Nephron progenitor cell (in vitro differentiated cells): ENCODE measurements at regions not wholly inside any gene's neighbourhood (a gene's known extent, or its start where the extent isn't known, plus 50 kb on each side); places are given as distances from the start of the nearest gene placed in this dataset.
"Not testable (repeated sequence)": the region's sequence is repeated elsewhere in the genome, so short reads cannot be mapped to it uniquely, and the experiment has no call there.

Experiments
- DNase-seq: peaks from one replicate; pipeline ENCODE4 v3.0.0; 2021
- H3K27ac Mint-ChIP-seq: 2 replicates; pipeline ENCODE4 v1.8.0; 2021; ENCODE audit warnings: mild to moderate bottlenecking, moderate library complexity, mixed read lengths
- H3K27me3 Mint-ChIP-seq: 2 replicates; pipeline ENCODE4 v1.8.0; 2021; ENCODE audit warnings: mild to moderate bottlenecking, low read depth, mixed read lengths; ENCODE audit not compliant: poor library complexity
- H3K36me3 Mint-ChIP-seq: 2 replicates; pipeline ENCODE4 v1.8.0; 2021; ENCODE audit warnings: low read depth, mixed read lengths
- H3K4me1 Mint-ChIP-seq: 2 replicates; pipeline ENCODE4 v1.8.0; 2021; ENCODE audit warnings: mixed read lengths
- H3K4me3 Mint-ChIP-seq: 2 replicates; pipeline ENCODE4 v1.8.0; 2021; ENCODE audit warnings: mild to moderate bottlenecking, moderate library complexity, mixed read lengths
- H3K9me3 Mint-ChIP-seq: 2 replicates; pipeline ENCODE4 v1.8.0; 2021; ENCODE audit warnings: mild to moderate bottlenecking, moderate library complexity, mixed read lengths
- TF ChIP-seq, protein P1 (sequence below): fragments of 200-600 bp; sonication (generic); IDR thresholded peaks from 2 replicates; pipeline ENCODE4 v1.5.0; 2021; ENCODE audit warnings: antibody characterized with exemption

DNA sequence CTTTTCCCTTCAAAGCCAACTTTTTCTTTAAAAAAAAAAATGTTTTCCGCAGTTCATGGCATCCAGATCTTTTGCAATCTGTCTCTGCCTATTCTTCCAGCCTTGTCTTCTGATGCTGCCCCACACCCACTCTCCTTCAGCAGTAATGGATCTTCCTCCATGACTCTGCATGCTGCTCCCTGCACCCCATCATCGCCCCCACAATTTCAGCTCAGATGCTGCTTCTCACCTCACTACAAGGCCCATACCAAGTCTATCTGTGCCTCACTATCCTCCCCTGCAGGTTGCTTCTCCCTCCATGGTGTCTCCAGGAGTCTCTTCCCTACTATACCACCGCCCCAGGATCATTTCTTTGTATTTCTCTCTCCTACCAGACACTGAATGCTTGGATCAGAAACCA is 260.6 kb downstream of the ANAPC1 start:
- TF ChIP-seq, protein P1, sequence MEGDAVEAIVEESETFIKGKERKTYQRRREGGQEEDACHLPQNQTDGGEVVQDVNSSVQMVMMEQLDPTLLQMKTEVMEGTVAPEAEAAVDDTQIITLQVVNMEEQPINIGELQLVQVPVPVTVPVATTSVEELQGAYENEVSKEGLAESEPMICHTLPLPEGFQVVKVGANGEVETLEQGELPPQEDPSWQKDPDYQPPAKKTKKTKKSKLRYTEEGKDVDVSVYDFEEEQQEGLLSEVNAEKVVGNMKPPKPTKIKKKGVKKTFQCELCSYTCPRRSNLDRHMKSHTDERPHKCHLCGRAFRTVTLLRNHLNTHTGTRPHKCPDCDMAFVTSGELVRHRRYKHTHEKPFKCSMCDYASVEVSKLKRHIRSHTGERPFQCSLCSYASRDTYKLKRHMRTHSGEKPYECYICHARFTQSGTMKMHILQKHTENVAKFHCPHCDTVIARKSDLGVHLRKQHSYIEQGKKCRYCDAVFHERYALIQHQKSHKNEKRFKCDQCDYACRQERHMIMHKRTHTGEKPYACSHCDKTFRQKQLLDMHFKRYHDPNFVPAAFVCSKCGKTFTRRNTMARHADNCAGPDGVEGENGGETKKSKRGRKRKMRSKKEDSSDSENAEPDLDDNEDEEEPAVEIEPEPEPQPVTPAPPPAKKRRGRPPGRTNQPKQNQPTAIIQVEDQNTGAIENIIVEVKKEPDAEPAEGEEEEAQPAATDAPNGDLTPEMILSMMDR: no peak

DNA sequence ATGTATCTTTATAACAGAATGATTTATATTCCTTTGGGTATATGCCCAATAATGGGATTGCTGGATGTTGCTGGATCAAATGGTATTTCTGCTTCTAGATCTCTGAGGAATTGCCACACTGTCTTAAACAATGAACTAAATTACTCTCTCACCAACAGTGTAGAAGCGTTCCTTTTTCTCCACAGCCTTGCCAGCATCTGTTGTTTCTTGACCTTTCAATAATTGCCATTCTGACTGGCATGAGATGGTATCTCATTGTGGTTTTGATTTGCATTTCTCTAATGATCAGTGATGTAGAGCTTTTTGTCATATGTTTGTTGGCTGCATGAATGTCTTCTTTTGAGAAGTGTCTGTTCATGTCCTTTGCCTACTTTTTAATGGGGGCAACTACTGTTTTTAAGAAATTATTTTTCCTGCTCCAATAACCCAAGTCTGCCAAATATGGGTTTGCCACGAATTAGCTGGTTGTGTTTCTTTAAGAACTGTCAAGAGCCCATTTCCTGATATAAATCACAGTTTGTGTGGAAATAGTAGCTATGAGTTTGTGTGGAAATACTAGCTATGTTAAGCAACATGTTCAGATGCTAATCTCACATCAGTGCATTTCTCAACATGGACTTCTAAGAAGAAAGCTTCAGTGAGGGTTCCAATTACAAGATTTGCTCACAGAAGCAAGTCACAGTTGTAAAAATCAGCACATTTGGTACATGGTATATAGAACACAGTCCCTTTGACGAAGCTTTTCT is 259.4 kb downstream of the ANAPC1 start:
- Mint-ChIP-seq H3K36me3 (peaks cover 15% of the 10 kb centered on the region), H3K9me3 (peaks cover 33% of the 10 kb centered on the region), H3K4me1 (no peaks in the 10 kb centered on the region), H3K27ac (no peak overlapping the region), H3K27me3 (peaks cover 2% of the 10 kb centered on the region), H3K4me3 (no peak overlapping the region)
- no peak for DNase-seq
- TF ChIP-seq, protein P1: no peak

More for the DNA sequence above, 260.6 kb downstream of the ANAPC1 start:
- Mint-ChIP-seq H3K27ac (no peak overlapping the region), H3K27me3 (peaks cover 7% of the 10 kb centered on the region), H3K9me3 (peaks cover 21% of the 10 kb centered on the region), H3K36me3 (peaks cover 9% of the 10 kb centered on the region), H3K4me1 (peaks cover 9% of the 10 kb centered on the region), H3K4me3 (no peak overlapping the region)
- no peak for DNase-seq

DNA sequence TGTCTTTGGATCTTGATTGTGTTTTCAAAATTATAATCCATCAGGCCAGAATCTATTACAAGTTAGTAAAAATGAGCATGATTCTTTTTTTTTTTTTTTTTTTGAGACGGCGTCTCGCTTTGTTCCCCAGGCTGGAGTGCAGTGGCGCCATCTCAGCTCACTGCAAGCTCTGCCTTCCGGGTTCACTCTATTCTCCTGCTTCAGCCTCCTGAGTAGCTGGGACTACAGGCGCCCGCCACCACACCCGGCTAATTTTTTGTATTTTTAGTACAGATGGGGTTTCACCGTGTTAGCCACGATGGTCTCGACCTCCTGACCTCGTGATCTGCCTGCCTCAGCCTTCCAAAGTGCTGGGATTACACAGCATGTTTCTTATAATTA is 258.8 kb downstream of the ANAPC1 start:
- H3K36me3 Mint-ChIP-seq: peaks cover 19% of the 10 kb centered on the region
- not testable (repeated sequence) for H3K27ac Mint-ChIP-seq, H3K4me3 Mint-ChIP-seq, H3K27me3 Mint-ChIP-seq, DNase-seq, H3K4me1 Mint-ChIP-seq
- H3K9me3 Mint-ChIP-seq: peaks cover 39% of the 10 kb centered on the region

DNA sequence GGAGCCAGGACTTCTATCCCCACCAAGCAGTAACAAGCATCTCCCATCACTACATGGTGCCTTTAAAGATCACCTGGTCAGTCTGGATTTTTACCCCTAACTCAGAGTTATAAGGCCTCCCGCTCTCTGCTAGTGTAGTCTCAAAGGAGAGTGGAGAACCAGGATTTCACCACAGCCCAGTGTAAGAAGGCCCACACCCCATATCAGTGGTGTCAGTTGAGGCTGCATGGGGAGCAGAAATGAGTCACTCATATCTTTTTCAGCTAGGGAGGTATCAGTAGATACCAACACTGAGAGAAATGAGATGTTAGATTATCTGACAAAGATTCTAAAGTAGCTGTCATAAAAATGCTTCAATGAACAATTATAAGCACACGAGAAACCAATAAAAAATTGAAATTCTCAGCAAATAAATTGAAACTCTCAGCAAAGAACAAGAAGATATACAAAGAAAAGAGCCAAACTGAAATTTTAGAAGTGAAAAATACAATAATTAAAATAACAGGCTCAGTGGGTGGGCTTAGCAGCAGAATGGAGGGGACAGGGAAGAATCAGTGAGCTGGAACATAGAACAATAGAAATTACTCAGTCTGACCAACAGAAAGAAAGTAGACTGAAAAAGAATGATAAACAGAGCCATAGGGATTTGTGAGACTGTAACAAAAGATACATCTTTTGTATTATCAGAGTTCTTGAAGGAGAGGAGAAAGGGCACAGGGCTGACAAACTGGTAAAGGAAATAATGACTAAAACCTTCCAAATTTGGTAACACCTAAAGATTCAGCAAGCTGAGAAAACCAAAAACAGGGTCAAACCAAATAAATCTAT is 257.7 kb downstream of the ANAPC1 start:
- Mint-ChIP-seq H3K27ac (no peak overlapping the region), H3K4me3 (no peak overlapping the region), H3K27me3 (peaks cover 5% of the 10 kb centered on the region), H3K36me3 (peaks cover 24% of the 10 kb centered on the region), H3K9me3 (peaks cover 50% of the 10 kb centered on the region), H3K4me1 (no peaks in the 10 kb centered on the region)
- TF ChIP-seq, protein P1: no peak
- DNase-seq: no peak

DNA sequence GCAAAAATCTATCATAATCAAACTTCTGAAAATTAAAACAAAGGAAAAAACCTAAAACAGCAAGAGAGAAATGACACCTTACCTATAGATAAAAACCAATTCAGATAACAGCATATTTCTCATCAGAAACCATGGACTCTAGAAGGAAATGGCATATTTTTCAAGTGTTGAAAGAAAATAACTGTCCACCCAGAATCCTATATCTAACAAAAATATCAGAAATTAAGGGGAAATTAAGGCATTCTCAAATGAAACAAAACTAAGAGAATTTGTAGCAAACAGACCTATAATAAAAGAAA is 257.2 kb downstream of the ANAPC1 start:
- peaks cover 24% of the 10 kb centered on the region for H3K36me3 Mint-ChIP-seq
- H3K4me3 Mint-ChIP-seq: no peak overlapping the region
- no peak for DNase-seq
- H3K27me3 Mint-ChIP-seq: peaks cover 5% of the 10 kb centered on the region
- H3K9me3 Mint-ChIP-seq: peaks cover 54% of the 10 kb centered on the region
- TF ChIP-seq, protein P1: no peak
- no peaks in the 10 kb centered on the region for H3K4me1 Mint-ChIP-seq
- no peak overlapping the region for H3K27ac Mint-ChIP-seq

DNA sequence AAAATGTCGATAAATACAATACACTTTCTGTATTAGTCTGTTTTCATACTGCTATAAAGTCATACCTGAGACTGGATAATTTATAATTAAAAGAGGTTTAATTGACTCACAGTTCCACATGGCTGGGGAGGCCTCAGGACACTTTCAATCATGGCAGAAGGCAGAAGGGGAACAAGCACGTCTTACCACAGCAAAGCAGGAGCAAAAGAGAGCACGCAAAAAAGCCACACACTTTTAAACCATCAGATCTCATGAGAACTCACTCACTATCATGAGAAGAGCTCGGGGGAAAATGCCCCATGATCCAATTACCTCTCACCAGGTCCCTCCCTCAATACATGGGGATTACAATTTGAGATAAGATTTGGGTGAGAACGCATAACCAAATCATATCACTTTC is 256.7 kb downstream of the ANAPC1 start:
- H3K4me3 Mint-ChIP-seq: no peak overlapping the region
- peaks cover under 1% of the 10 kb centered on the region for H3K4me1 Mint-ChIP-seq
- H3K9me3 Mint-ChIP-seq: peaks cover 54% of the 10 kb centered on the region
- TF ChIP-seq, protein P1: no peak
- no peak overlapping the region for H3K27ac Mint-ChIP-seq
- H3K27me3 Mint-ChIP-seq: peaks cover 5% of the 10 kb centered on the region
- H3K36me3 Mint-ChIP-seq: peaks cover 24% of the 10 kb centered on the region
- no peak for DNase-seq
